Rectal smooth muscle tissue (tissue), 1 donor: ENCODE measurements at regions not wholly inside any gene's neighbourhood (a gene's known extent, or its start where the extent isn't known, plus 50 kb on each side); places are given as distances from the start of the nearest gene placed in this dataset.

Experiments used
- H3K27ac ChIP-seq: one replicate; pipeline ENCODE4 v1.7.0; 2013; ENCODE audit warnings: low read depth, low read length, inconsistent platforms
- H3K27me3 ChIP-seq: one replicate; pipeline ENCODE4 v1.7.0; 2013; ENCODE audit warnings: low read length; ENCODE audit not compliant: control insufficient read depth, insufficient read depth
- H3K36me3 ChIP-seq: one replicate; pipeline ENCODE4 v1.7.0; 2013; ENCODE audit warnings: low read length; ENCODE audit not compliant: control insufficient read depth, insufficient read depth
- H3K4me1 ChIP-seq: one replicate; pipeline ENCODE4 v1.7.0; 2013; ENCODE audit warnings: low read length; ENCODE audit not compliant: control insufficient read depth, insufficient read depth
- H3K4me3 ChIP-seq: one replicate; pipeline ENCODE4 v1.7.0; 2013; ENCODE audit warnings: low read length
- H3K9ac ChIP-seq: one replicate; pipeline ENCODE4 v1.7.0; 2013; ENCODE audit warnings: low read length

GRCh38 chr2:111634050-111634794 is 249.8 kb downstream of the ANAPC1 start:
- Histone ChIP-seq H3K27ac (no peak overlapping the region), H3K4me3 (no peak overlapping the region), H3K4me1 (no peaks in the 10 kb centered on the region), H3K36me3 (no peaks in the 10 kb centered on the region), H3K9ac (no peak overlapping the region), H3K27me3 (no peaks in the 10 kb centered on the region)

- no peak overlapping the region for H3K9ac ChIP-seq
- H3K27ac ChIP-seq = no peak overlapping the region
- H3K4me3 ChIP-seq = no peak overlapping the region
- H3K36me3 ChIP-seq = no peaks in the 10 kb centered on the region
- no peaks in the 10 kb centered on the region for H3K27me3 ChIP-seq
- H3K4me1 ChIP-seq = no peaks in the 10 kb centered on the region
Measured at GRCh38 chr2:111634995-111635538, 248.9 kb downstream of the ANAPC1 start.

- Histone ChIP-seq H3K36me3 (no peaks in the 10 kb centered on the region), H3K27ac (no peak overlapping the region), H3K9ac (no peak overlapping the region), H3K27me3 (no peaks in the 10 kb centered on the region), H3K4me1 (no peaks in the 10 kb centered on the region), H3K4me3 (no peak overlapping the region)
Measured at GRCh38 chr2:111636905-111637304, 247.1 kb downstream of the ANAPC1 start.

- no peak overlapping the region for H3K4me3 ChIP-seq
- no peak overlapping the region for H3K9ac ChIP-seq
- no peaks in the 10 kb centered on the region for H3K27me3 ChIP-seq
- no peaks in the 10 kb centered on the region for H3K4me1 ChIP-seq
- no peaks in the 10 kb centered on the region for H3K36me3 ChIP-seq
- no peak overlapping the region for H3K27ac ChIP-seq
Measured at GRCh38 chr2:111638274-111638877, 245.6 kb downstream of the ANAPC1 start.

- H3K27ac ChIP-seq = no peak overlapping the region
Measured at GRCh38 chr2:111640480-111640879, 243.5 kb downstream of the ANAPC1 start.

GRCh38 chr2:111642586-111643327 is 241.2 kb downstream of the ANAPC1 start:
- Histone ChIP-seq H3K4me1 (no peaks in the 10 kb centered on the region), H3K9ac (no peak overlapping the region), H3K4me3 (no peak overlapping the region), H3K36me3 (no peaks in the 10 kb centered on the region), H3K27ac (no peak overlapping the region), H3K27me3 (no peaks in the 10 kb centered on the region)

More at GRCh38 chr2:111640480-111640879, 243.5 kb downstream of the ANAPC1 start:
- Histone ChIP-seq H3K4me1 (no peaks in the 10 kb centered on the region), H3K36me3 (no peaks in the 10 kb centered on the region), H3K4me3 (no peak overlapping the region), H3K9ac (no peak overlapping the region), H3K27me3 (no peaks in the 10 kb centered on the region)

GRCh38 chr2:111643759-111644158 is 240.2 kb downstream of the ANAPC1 start:
- Histone ChIP-seq H3K9ac (no peak overlapping the region), H3K27ac (no peak overlapping the region), H3K27me3 (no peaks in the 10 kb centered on the region), H3K4me1 (no peaks in the 10 kb centered on the region), H3K4me3 (no peak overlapping the region), H3K36me3 (no peaks in the 10 kb centered on the region)

- H3K4me3 ChIP-seq = no peak overlapping the region
- H3K27ac ChIP-seq = no peak overlapping the region
Measured at GRCh38 chr2:111647359-111647758, 236.6 kb downstream of the ANAPC1 start.

GRCh38 chr2:111652038-111652437 is 232.0 kb downstream of the ANAPC1 start:
- Histone ChIP-seq H3K27ac (no peak overlapping the region), H3K4me1 (no peaks in the 10 kb centered on the region), H3K27me3 (no peaks in the 10 kb centered on the region), H3K9ac (no peak overlapping the region), H3K36me3 (no peaks in the 10 kb centered on the region), H3K4me3 (no peak overlapping the region)

More at GRCh38 chr2:111647359-111647758, 236.6 kb downstream of the ANAPC1 start:
- Histone ChIP-seq H3K9ac (no peak overlapping the region), H3K36me3 (no peaks in the 10 kb centered on the region), H3K4me1 (no peaks in the 10 kb centered on the region), H3K27me3 (no peaks in the 10 kb centered on the region)

- H3K27me3 ChIP-seq = no peaks in the 10 kb centered on the region
- H3K4me1 ChIP-seq = no peaks in the 10 kb centered on the region
- H3K27ac ChIP-seq = no peak overlapping the region
- H3K36me3 ChIP-seq = no peaks in the 10 kb centered on the region
- no peak overlapping the region for H3K4me3 ChIP-seq
- no peak overlapping the region for H3K9ac ChIP-seq
Measured at GRCh38 chr2:111652681-111653080, 231.3 kb downstream of the ANAPC1 start.

GRCh38 chr2:111653103-111653624 is 230.8 kb downstream of the ANAPC1 start:
- Histone ChIP-seq H3K36me3 (no peaks in the 10 kb centered on the region), H3K27me3 (no peaks in the 10 kb centered on the region), H3K4me1 (no peaks in the 10 kb centered on the region), H3K9ac (no peak overlapping the region), H3K4me3 (no peak overlapping the region), H3K27ac (no peak overlapping the region)

- no peaks in the 10 kb centered on the region for H3K4me1 ChIP-seq
- H3K9ac ChIP-seq = no peak overlapping the region
- no peaks in the 10 kb centered on the region for H3K27me3 ChIP-seq
- no peaks in the 10 kb centered on the region for H3K36me3 ChIP-seq
- no peak overlapping the region for H3K27ac ChIP-seq
- H3K4me3 ChIP-seq = no peak overlapping the region
Measured at GRCh38 chr2:111653913-111654312, 230.1 kb downstream of the ANAPC1 start.
